ENCODE measurements at regions not wholly inside any gene's neighbourhood (a gene's known extent, or its start where the extent isn't known, plus 50 kb on each side); places are given as distances from the start of the nearest gene placed in this dataset.

DNA sequence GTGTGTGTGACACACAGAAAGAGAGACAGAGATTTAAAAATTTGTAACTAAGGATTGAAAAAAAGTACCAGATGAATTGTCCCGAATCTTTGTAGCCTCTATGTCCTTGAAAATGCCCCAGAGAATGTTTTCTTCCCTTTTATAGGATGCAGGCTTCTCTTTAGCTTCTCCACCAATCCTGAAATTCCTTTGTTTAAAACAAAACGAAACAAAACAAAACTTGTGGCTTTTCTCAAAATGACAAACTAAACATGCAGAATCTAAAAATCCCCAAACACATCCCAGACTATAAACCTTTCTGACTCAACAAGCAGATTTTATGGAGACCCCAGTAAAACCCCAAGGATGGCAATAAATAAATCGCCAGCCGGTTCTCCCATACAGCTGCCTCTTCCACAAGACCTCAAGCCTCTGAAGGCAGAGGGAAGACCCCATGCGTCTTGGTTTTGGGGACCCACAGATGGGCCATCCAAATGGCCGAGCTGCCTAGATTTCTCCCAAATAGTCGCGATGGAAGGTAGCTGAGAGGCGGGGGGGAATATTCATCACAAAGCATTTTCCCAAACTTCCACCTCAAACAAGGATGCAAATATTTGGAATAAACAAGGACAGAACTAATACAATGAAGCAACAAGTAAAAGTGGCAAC lies 269.5 kb upstream of the FOXF1 start:
- TF ChIP-seq BHLHE40 (IDR thresholded peaks at IDR 0.05; ENCODE audit: borderline replicate concordance): no peak
- no peak for TF ChIP-seq LEF1 (IDR thresholded peaks at IDR 0.05; ENCODE audit: borderline replicate concordance)
- TF ChIP-seq ARNT (IDR thresholded peaks at IDR 0.05): no peak
- TF ChIP-seq FOXM1 (IDR thresholded peaks at IDR 0.05; ENCODE audit: borderline replicate concordance): no peak
- no peak for TF ChIP-seq SUZ12 (IDR thresholded peaks at IDR 0.05)
- TF ChIP-seq SP1 (IDR thresholded peaks at IDR 0.05): no peak
